ENCODE measurements at regions not wholly inside any gene's neighbourhood (a gene's known extent, or its start where the extent isn't known, plus 50 kb on each side); places are given as distances from the start of the nearest gene placed in this dataset.

- no peak for DNase-seq (ENCODE audit: low read depth)
- no peak overlapping the region for H3K4me3 ChIP-seq (ENCODE audit: low read depth, low read length)
- TF ChIP-seq, protein P1, sequence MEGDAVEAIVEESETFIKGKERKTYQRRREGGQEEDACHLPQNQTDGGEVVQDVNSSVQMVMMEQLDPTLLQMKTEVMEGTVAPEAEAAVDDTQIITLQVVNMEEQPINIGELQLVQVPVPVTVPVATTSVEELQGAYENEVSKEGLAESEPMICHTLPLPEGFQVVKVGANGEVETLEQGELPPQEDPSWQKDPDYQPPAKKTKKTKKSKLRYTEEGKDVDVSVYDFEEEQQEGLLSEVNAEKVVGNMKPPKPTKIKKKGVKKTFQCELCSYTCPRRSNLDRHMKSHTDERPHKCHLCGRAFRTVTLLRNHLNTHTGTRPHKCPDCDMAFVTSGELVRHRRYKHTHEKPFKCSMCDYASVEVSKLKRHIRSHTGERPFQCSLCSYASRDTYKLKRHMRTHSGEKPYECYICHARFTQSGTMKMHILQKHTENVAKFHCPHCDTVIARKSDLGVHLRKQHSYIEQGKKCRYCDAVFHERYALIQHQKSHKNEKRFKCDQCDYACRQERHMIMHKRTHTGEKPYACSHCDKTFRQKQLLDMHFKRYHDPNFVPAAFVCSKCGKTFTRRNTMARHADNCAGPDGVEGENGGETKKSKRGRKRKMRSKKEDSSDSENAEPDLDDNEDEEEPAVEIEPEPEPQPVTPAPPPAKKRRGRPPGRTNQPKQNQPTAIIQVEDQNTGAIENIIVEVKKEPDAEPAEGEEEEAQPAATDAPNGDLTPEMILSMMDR (IDR thresholded peaks at IDR 0.05; ENCODE audit: low read depth, low read length) = no peak
- TF ChIP-seq POLR2A (IDR thresholded peaks at IDR 0.05; ENCODE audit: extremely low read depth, insufficient read length) = no peak
- no peak for TF ChIP-seq MYC (IDR thresholded peaks at IDR 0.05; ENCODE audit: low read depth, low read length)
- no peak for TF ChIP-seq MAX (IDR thresholded peaks at IDR 0.05; ENCODE audit: low read depth, low read length)
Measured at GRCh38 chr6:167517254-167517916, 192.5 kb downstream of the TTLL2 start.

GRCh38 chr6:167523426-167523825 is 198.5 kb downstream of the TTLL2 start:
- TF ChIP-seq, protein P1 (IDR thresholded peaks at IDR 0.05; ENCODE audit: low read depth, low read length) = no peak
- no peak for TF ChIP-seq POLR2A (IDR thresholded peaks at IDR 0.05; ENCODE audit: extremely low read depth, insufficient read length)
- TF ChIP-seq MAX (IDR thresholded peaks at IDR 0.05; ENCODE audit: low read depth, low read length) = no peak
- TF ChIP-seq MYC (IDR thresholded peaks at IDR 0.05; ENCODE audit: low read depth, low read length) = no peak
- no peak for DNase-seq (ENCODE audit: low read depth)
- no peak overlapping the region for H3K4me3 ChIP-seq (ENCODE audit: low read depth, low read length)

DNA sequence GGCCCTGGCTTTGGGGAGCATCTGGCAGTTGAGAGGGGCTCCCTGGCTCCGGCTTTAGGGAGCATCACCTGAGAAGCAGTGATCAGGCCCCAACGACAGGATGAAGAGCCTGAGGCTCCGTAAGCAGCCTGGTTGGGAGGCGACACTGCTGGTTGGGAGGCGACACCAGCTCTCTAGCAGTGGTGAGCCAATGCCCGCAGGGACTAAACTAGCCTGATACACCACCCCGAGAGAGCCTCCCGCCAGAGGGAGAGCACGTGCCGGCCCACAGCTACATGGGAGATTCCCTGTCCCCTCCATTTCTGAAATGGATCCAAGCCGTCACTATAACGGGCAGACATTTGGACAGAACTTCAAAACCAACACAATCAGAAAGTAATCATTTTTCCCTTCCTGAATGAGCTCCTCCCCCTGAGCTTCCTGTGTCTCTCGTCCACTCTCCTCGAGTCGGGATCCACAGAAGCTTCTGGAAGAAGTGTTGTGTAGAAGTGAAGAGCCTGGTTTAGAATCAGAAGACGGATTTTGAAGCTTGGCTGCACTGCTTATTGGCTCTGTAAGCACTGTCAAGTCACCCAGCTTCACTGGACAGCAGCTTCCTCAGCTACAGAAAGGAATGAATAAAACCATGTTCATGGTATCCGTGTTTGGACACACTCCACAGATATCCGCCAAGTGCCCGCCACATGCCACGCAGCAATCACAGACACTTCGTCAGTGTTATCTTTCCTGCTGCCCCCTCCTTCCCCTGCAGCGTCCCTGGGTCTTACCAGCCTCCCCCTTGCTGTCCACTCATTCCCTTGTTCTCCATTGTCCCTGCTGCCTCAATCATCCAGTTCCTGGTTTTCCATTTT is 199.6 kb downstream of the TTLL2 start:
- H3K4me3 ChIP-seq (ENCODE audit: low read depth, low read length) = no peak overlapping the region
- DNase-seq (ENCODE audit: low read depth) = no peak
- TF ChIP-seq MYC (IDR thresholded peaks at IDR 0.05; ENCODE audit: low read depth, low read length) = no peak
- TF ChIP-seq, protein P1 (IDR thresholded peaks at IDR 0.05; ENCODE audit: low read depth, low read length) = no peak
- no peak for TF ChIP-seq POLR2A (IDR thresholded peaks at IDR 0.05; ENCODE audit: extremely low read depth, insufficient read length)
- TF ChIP-seq MAX (IDR thresholded peaks at IDR 0.05; ENCODE audit: low read depth, low read length) = no peak

- no peak for TF ChIP-seq MYC (IDR thresholded peaks at IDR 0.05; ENCODE audit: low read depth, low read length)
- no peak for TF ChIP-seq POLR2A (IDR thresholded peaks at IDR 0.05; ENCODE audit: extremely low read depth, insufficient read length)
- TF ChIP-seq, protein P1 (IDR thresholded peaks at IDR 0.05; ENCODE audit: low read depth, low read length) = no peak
- no peak for TF ChIP-seq MAX (IDR thresholded peaks at IDR 0.05; ENCODE audit: low read depth, low read length)
Measured at GRCh38 chr6:167525774-167526173, 200.9 kb downstream of the TTLL2 start.

DNA sequence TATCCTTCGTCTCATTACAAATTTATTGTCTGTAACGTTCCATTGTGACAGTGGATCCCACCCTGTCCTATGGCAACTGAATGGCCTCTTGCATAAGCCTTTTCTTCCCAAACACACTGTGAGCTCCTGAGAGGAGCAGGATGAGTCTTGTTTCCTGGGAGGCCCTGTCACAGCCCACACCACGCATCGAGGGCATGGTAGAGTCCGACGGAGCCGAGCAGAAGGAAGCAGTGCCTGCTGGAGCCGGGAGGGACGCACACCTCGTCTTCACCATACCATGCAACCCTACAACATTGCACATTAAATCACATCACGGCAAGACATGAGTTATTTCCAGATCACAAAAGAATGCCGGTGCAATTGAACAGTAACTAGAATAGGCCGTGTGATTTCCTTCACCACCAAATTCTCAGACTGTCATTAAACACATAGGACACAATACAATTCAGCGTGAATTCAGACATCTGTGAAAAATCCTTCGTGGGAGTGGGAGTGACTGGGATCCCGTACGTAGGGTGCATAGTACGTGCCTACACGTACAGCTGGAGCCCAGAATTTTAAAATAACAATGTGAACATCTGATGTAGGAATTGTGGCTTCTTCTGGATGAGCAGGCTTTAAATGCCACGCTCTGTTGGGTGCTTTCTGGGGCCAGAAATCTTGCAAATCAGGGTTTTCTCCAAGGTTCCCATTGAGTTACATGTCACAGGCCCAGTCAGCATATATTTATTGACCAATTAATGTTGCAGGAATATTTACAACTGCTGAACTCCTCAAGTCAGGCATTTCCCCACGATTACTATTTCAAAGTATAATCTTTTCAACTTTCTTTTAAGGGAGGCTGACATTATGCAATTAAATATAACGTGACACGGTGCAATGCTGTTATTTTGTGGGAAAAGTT is 201.8 kb downstream of the TTLL2 start:
- H3K4me3 ChIP-seq (ENCODE audit: low read depth, low read length) = no peak overlapping the region
- TF ChIP-seq MAX (IDR thresholded peaks at IDR 0.05; ENCODE audit: low read depth, low read length) = no peak
- no peak for TF ChIP-seq MYC (IDR thresholded peaks at IDR 0.05; ENCODE audit: low read depth, low read length)
- TF ChIP-seq, protein P1 (IDR thresholded peaks at IDR 0.05; ENCODE audit: low read depth, low read length) = no peak
- TF ChIP-seq POLR2A (IDR thresholded peaks at IDR 0.05; ENCODE audit: extremely low read depth, insufficient read length) = no peak
- DNase-seq (ENCODE audit: low read depth) = no peak

More at GRCh38 chr6:167525774-167526173, 200.9 kb downstream of the TTLL2 start:
- DNase-seq (ENCODE audit: low read depth) = no peak
- H3K4me3 ChIP-seq (ENCODE audit: low read depth, low read length) = no peak overlapping the region

All from NB4 (cell line).